Breast epithelium (tissue), 4 donors: ENCODE measurements at regions not wholly inside any gene's neighbourhood (a gene's known extent, or its start where the extent isn't known, plus 50 kb on each side); places are given as distances from the start of the nearest gene placed in this dataset.

ENCODE experiments used
- DNase-seq, 2 donors: peaks; one replicate each; pipeline ENCODE4 v3.0.0-alpha.2; 2019; ENCODE audit warnings: low spot score in 2 of 2
- H3K27ac ChIP-seq, 2 donors: fragments of 200-600 bp; sonication (generic) in 1 of 2; one replicate each; pipeline ENCODE4 v1.5.1; 2016 to 2019; ENCODE audit warnings: mild to moderate bottlenecking in 1 of 2
- H3K27me3 ChIP-seq, 2 donors: fragments of 200-600 bp; sonication (generic) in 1 of 2; one replicate each; pipeline versions ENCODE4 v1.5.1 to v1.6.0; 2017 to 2019; ENCODE audit warnings: control low read depth in 1 of 2, mild to moderate bottlenecking in 1 of 2
- H3K36me3 ChIP-seq: fragments of 200-600 bp; one replicate; pipeline ENCODE4 v1.5.1; 2019
- H3K4me1 ChIP-seq, 2 donors: fragments of 200-600 bp; sonication (generic); one replicate each; pipeline ENCODE4 v1.5.1; 2016 to 2019; ENCODE audit warnings: control low read depth in 1 of 2
- H3K4me3 ChIP-seq, 3 donors: fragments of 200-600 bp; sonication (generic); 1 replicate in 2 of 3; 2 replicates in 1 of 3; pipeline ENCODE4 v1.5.1; 2016 to 2019; ENCODE audit warnings: mild to moderate bottlenecking in 3 of 3, moderate library complexity in 2 of 3
- H3K9me3 ChIP-seq, 2 donors: fragments of 200-600 bp; sonication (generic) in 1 of 2; one replicate each; pipeline ENCODE4 v1.5.1; 2016 to 2019; ENCODE audit warnings: control low read depth in 1 of 2
- POLR2A ChIP-seq: fragments of 450-650 bp; IDR thresholded peaks from one replicate; pipeline ENCODE4 v1.6.1; 2016; ENCODE audit warnings: antibody characterized with exemption, mild to moderate bottlenecking, moderate library complexity
- POLR2AphosphoS5 ChIP-seq, 3 donors: sonication (generic); formaldehyde crosslinking; IDR thresholded peaks; one replicate each; pipeline ENCODE4 v1.6.1; 2017; ENCODE audit warnings: antibody characterized with exemption in 3 of 3
- intact Hi-C: fragments of 100-400 bp; cut with DNase I; formaldehyde crosslinking; loops from one replicate; pipeline ENCODE4 v1.15.1; 2023; ENCODE audit warnings: low total_unique reads
- TF ChIP-seq, protein P1 (sequence below), 3 donors: fragments of 450-650 bp; IDR thresholded peaks; one replicate each; pipeline ENCODE4 v1.5.1; 2016 to 2017; ENCODE audit warnings: antibody characterized with exemption in 3 of 3, mild to moderate bottlenecking in 3 of 3, moderate library complexity in 3 of 3

DNA sequence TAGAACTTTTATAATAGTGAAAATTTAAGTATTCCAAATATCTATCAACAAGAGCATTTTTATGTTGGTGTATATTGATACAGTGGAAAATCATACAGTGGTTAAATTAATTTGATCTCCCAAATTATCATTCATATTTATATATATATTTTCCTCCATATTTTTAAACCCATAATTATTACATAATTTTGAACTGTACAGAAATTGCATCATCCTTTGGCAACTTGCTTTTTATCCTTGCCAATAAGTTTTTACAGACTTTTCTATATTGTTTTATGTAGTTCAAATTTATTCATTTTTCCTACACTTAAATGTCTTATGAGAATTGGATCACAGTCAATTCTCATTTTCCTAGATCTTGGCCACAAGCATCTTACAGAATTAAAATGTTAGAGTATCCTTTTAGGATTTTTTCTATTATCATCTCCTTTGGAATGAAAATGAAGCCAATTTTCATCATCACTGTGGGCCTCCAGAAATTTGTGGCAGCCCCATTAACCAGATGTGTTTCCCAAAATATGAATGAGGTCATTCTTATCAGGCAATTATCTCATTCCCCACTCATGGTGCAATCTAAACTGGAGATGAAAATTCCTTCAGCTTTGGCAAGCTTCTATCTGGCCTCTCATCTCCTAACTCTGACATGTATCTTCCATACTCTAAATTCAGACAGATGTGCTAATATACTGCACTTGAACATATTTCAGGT lies 94.2 kb upstream of the DLGAP1 start:
- Histone ChIP-seq H3K9me3 (no peaks in the 10 kb centered on the region), H3K4me1 (no peaks in the 10 kb centered on the region), H3K4me3 (no peak overlapping the region), H3K27me3 (no peaks in the 10 kb centered on the region), H3K36me3 (no peaks in the 10 kb centered on the region), H3K27ac (no peak overlapping the region)
- DNase-seq: no peak
- TF ChIP-seq POLR2AphosphoS5 (IDR thresholded peaks at IDR 0.05) (no peak), POLR2A (no peak)
- TF ChIP-seq, protein P1, sequence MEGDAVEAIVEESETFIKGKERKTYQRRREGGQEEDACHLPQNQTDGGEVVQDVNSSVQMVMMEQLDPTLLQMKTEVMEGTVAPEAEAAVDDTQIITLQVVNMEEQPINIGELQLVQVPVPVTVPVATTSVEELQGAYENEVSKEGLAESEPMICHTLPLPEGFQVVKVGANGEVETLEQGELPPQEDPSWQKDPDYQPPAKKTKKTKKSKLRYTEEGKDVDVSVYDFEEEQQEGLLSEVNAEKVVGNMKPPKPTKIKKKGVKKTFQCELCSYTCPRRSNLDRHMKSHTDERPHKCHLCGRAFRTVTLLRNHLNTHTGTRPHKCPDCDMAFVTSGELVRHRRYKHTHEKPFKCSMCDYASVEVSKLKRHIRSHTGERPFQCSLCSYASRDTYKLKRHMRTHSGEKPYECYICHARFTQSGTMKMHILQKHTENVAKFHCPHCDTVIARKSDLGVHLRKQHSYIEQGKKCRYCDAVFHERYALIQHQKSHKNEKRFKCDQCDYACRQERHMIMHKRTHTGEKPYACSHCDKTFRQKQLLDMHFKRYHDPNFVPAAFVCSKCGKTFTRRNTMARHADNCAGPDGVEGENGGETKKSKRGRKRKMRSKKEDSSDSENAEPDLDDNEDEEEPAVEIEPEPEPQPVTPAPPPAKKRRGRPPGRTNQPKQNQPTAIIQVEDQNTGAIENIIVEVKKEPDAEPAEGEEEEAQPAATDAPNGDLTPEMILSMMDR (IDR thresholded peaks at IDR 0.05): no peak
- intact Hi-C loops: no loop called here

DNA sequence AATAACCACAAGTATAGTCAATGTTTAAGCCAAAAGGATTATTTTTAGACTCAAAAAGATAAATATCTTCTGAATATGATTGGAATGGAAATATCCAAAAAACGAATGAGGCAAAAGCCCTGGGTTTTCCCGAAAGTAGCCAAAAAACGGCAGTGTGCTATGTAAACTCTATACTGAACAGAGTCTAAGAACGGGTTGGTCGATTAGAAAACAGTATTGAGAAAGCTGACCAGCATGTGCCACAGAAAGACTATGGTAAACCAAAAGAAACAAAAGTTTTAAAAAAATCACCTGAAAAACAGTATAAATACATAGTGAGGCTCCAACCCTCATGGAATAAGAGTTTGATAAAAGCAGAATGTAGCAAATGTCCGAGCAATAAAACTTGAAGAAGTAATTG lies 92.0 kb upstream of the DLGAP1 start:
- Histone ChIP-seq H3K27me3 (no peaks in the 10 kb centered on the region), H3K27ac (no peak overlapping the region), H3K4me3 (no peak overlapping the region), H3K9me3 (no peaks in the 10 kb centered on the region), H3K4me1 (no peaks in the 10 kb centered on the region), H3K36me3 (no peaks in the 10 kb centered on the region)
- DNase-seq: no peak
- intact Hi-C loops: no loop called here
- TF ChIP-seq POLR2A (no peak), POLR2AphosphoS5 (IDR thresholded peaks at IDR 0.05) (no peak)
- TF ChIP-seq, protein P1 (IDR thresholded peaks at IDR 0.05): no peak

DNA sequence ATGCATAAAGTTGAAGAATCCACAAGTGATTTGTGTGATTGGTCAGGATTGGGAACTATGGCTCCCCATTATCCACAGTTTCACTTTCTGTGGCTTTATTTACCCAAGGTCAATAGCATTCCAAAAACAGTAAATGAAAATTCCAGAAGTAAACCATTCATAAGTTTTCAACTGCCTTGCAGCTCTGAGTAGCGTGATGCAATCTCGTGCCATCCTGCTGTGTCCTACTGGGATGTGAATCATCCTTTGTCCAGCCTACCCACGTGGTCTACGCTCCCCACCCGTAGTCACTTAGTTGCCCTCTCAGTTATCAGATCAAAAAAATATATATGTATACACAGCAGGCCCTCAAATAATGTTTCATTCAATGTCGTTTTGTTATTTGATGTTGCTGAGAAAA lies 89.0 kb upstream of the DLGAP1 start:
- H3K36me3 ChIP-seq: no peaks in the 10 kb centered on the region
- H3K27ac ChIP-seq: no peak overlapping the region
- H3K4me3 ChIP-seq: no peak overlapping the region
- TF ChIP-seq, protein P1 (IDR thresholded peaks at IDR 0.05): no peak
- TF ChIP-seq POLR2A (no peak), POLR2AphosphoS5 (IDR thresholded peaks at IDR 0.05) (no peak)
- no peak for DNase-seq
- no peaks in the 10 kb centered on the region for H3K27me3 ChIP-seq
- no peaks in the 10 kb centered on the region for H3K4me1 ChIP-seq
- H3K9me3 ChIP-seq: peaks cover 0 to 2% of the 10 kb centered on the region in 2 donors
- intact Hi-C loops: no loop called here

DNA sequence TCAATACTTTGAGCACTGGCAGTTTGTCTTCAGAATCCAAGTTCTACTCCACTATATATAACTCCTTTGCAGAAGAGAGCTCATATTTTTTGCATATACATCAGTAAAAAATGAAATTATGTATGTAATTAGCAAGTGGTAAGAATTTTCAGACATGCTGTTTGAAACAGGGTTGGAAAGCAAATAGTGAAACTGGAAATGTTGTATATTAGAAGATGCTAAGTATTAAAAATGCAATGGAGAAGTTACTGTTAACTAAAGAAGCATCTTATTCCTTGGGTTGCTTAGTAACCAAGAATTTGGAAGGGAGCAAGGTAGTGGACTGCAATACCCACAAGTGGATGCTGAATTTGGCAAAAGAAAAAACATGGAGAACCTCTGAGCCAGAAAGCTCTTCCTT lies 88.6 kb upstream of the DLGAP1 start:
- no peak overlapping the region for H3K4me3 ChIP-seq
- no peaks in the 10 kb centered on the region for H3K36me3 ChIP-seq
- H3K27me3 ChIP-seq: no peaks in the 10 kb centered on the region
- H3K27ac ChIP-seq: no peak overlapping the region
- H3K4me1 ChIP-seq: no peaks in the 10 kb centered on the region
- intact Hi-C loops: no loop called here
- DNase-seq: no peak
- TF ChIP-seq, protein P1 (IDR thresholded peaks at IDR 0.05): no peak
- TF ChIP-seq POLR2AphosphoS5 (IDR thresholded peaks at IDR 0.05) (no peak), POLR2A (no peak)
- H3K9me3 ChIP-seq: peaks cover 0 to 7% of the 10 kb centered on the region in 2 donors

DNA sequence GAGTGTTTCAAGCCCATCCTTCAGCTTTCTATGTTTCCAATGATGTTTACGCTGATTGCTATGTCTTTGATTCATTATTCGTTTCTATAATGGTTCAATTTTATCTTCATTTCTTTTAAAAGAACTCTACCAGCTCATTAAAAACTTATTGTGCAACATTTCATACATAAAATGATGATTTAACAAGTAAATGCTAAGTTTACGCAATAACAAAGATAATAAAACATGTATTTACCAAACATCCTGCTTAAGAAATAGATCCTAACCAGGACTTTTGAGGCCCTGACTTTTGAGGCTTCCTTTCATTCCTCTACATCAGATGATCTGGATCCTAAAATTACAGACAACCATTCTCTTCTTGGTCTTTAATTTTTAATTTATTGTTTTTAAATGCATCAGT lies 86.5 kb upstream of the DLGAP1 start:
- Histone ChIP-seq H3K4me1 (no peaks in the 10 kb centered on the region), H3K36me3 (no peaks in the 10 kb centered on the region), H3K27me3 (no peaks in the 10 kb centered on the region), H3K4me3 (no peak overlapping the region), H3K9me3 (peaks cover 0 to 13% of the 10 kb centered on the region in 2 donors), H3K27ac (no peak overlapping the region)
- no peak for TF ChIP-seq POLR2AphosphoS5 (IDR thresholded peaks at IDR 0.05)
- TF ChIP-seq, protein P1 (IDR thresholded peaks at IDR 0.05): no peak
- intact Hi-C loops: no loop called here
- no peak for DNase-seq
